Fibroblast of the aortic adventitia (primary cell): ENCODE measurements at regions not wholly inside any gene's neighbourhood (a gene's known extent, or its start where the extent isn't known, plus 50 kb on each side); places are given as distances from the start of the nearest gene placed in this dataset.
"Not testable (repeated sequence)": the region's sequence is repeated elsewhere in the genome, so short reads cannot be mapped to it uniquely, and the experiment has no call there.

Experiments used
- DNase-seq: peaks from one replicate; pipeline ENCODE4 v3.0.0-alpha.2; 2010; ENCODE audit warnings: low read depth
- H3K4me3 ChIP-seq: 2 replicates; pipeline ENCODE4 v1.5.1; 2011; ENCODE audit warnings: low read depth, mild to moderate bottlenecking, control low read depth, low read length, moderate library complexity
- CTCF ChIP-seq: IDR thresholded peaks from 2 replicates; pipeline ENCODE4 v1.5.1; 2011; ENCODE audit warnings: mild to moderate bottlenecking, low read length, control low read depth, inconsistent platforms; ENCODE audit not compliant: insufficient read depth

GRCh38 chr18:40296717-40297413, 1658.2 kb upstream of the PIK3C3 start:
- H3K4me3 ChIP-seq = no peak overlapping the region
- no peak for TF ChIP-seq CTCF

GRCh38 chr18:40292985-40293710, 1661.9 kb upstream of the PIK3C3 start:
- no peak for TF ChIP-seq CTCF
- no peak overlapping the region for H3K4me3 ChIP-seq
- DNase-seq = no peak

More at GRCh38 chr18:40296717-40297413, 1658.2 kb upstream of the PIK3C3 start:
- DNase-seq = no peak

- no peak for TF ChIP-seq CTCF
- no peak for DNase-seq
- H3K4me3 ChIP-seq = no peak overlapping the region
Observed at GRCh38 chr18:40283560-40283959, 1671.5 kb upstream of the PIK3C3 start.

- DNase-seq, H3K4me3 ChIP-seq: not testable (repeated sequence)
Observed at GRCh38 chr18:40281356-40281755, 1673.7 kb upstream of the PIK3C3 start.

GRCh38 chr18:40274618-40275196, 1680.3 kb upstream of the PIK3C3 start:
- no peak for DNase-seq
- no peak overlapping the region for H3K4me3 ChIP-seq
- TF ChIP-seq CTCF = no peak

- no peak for DNase-seq
- no peak overlapping the region for H3K4me3 ChIP-seq
- no peak for TF ChIP-seq CTCF
Observed at GRCh38 chr18:40272630-40273231, 1682.3 kb upstream of the PIK3C3 start.
